ENCODE measurements at regions not wholly inside any gene's neighbourhood (a gene's known extent, or its start where the extent isn't known, plus 50 kb on each side); places are given as distances from the start of the nearest gene placed in this dataset.

GRCh38 chr12:93039930-93040329, 110.8 kb upstream of the EEA1 start:
- DNase-seq (ENCODE audit: low read depth in 1 of 2, low spot score in 1 of 2) = no peak
- in situ Hi-C loops (cut with HindIII; ENCODE audit: low pct_unique_long_range_greater_than_20kb, low sequenced_read_pairs) = no loop called here
- no peak for TF ChIP-seq JUND (IDR thresholded peaks at IDR 0.05; ENCODE audit: low read depth)

GRCh38 chr12:93040367-93040766, 111.3 kb upstream of the EEA1 start:
- in situ Hi-C loops (cut with HindIII; ENCODE audit: low pct_unique_long_range_greater_than_20kb, low sequenced_read_pairs) = no loop called here
- DNase-seq (ENCODE audit: low read depth in 1 of 2, low spot score in 1 of 2) = no peak
- no peak for TF ChIP-seq JUND (IDR thresholded peaks at IDR 0.05; ENCODE audit: low read depth)

GRCh38 chr12:93041416-93041815, 112.3 kb upstream of the EEA1 start:
- no peak for DNase-seq (ENCODE audit: low read depth in 1 of 2, low spot score in 1 of 2)
- in situ Hi-C loops (cut with HindIII; ENCODE audit: low pct_unique_long_range_greater_than_20kb, low sequenced_read_pairs) = no loop called here
- TF ChIP-seq JUND (IDR thresholded peaks at IDR 0.05; ENCODE audit: low read depth) = no peak

GRCh38 chr12:93042283-93042682, 113.2 kb upstream of the EEA1 start:
- no peak for DNase-seq (ENCODE audit: low read depth in 1 of 2, low spot score in 1 of 2)
- in situ Hi-C loops (cut with HindIII; ENCODE audit: low pct_unique_long_range_greater_than_20kb, low sequenced_read_pairs) = no loop called here
- TF ChIP-seq JUND (IDR thresholded peaks at IDR 0.05; ENCODE audit: low read depth) = no peak

- in situ Hi-C loops (cut with HindIII; ENCODE audit: low pct_unique_long_range_greater_than_20kb, low sequenced_read_pairs) = no loop called here
- TF ChIP-seq JUND (IDR thresholded peaks at IDR 0.05; ENCODE audit: low read depth) = no peak
- DNase-seq (ENCODE audit: low read depth in 1 of 2, low spot score in 1 of 2) = no peak
Observed at GRCh38 chr12:93042684-93043083, 113.6 kb upstream of the EEA1 start.

GRCh38 chr12:93043192-93043876, 114.2 kb upstream of the EEA1 start:
- in situ Hi-C loops (cut with HindIII; ENCODE audit: low pct_unique_long_range_greater_than_20kb, low sequenced_read_pairs) = no loop called here
- no peak for DNase-seq (ENCODE audit: low read depth in 1 of 2, low spot score in 1 of 2)
- TF ChIP-seq JUND (IDR thresholded peaks at IDR 0.05; ENCODE audit: low read depth) = no peak

GRCh38 chr12:93043877-93044209, 114.7 kb upstream of the EEA1 start:
- in situ Hi-C loops (cut with HindIII; ENCODE audit: low pct_unique_long_range_greater_than_20kb, low sequenced_read_pairs) = no loop called here
- DNase-seq (ENCODE audit: low read depth in 1 of 2, low spot score in 1 of 2) = no peak
- TF ChIP-seq JUND (IDR thresholded peaks at IDR 0.05; ENCODE audit: low read depth) = no peak

- no peak for TF ChIP-seq JUND (IDR thresholded peaks at IDR 0.05; ENCODE audit: low read depth)
- in situ Hi-C loops (cut with HindIII; ENCODE audit: low pct_unique_long_range_greater_than_20kb, low sequenced_read_pairs) = no loop called here
- no peak for DNase-seq (ENCODE audit: low read depth in 1 of 2, low spot score in 1 of 2)
Observed at GRCh38 chr12:93047118-93047517, 118.0 kb upstream of the EEA1 start.

GRCh38 chr12:93048656-93049055, 119.6 kb upstream of the EEA1 start:
- in situ Hi-C loops (cut with HindIII; ENCODE audit: low pct_unique_long_range_greater_than_20kb, low sequenced_read_pairs) = no loop called here
- no peak for TF ChIP-seq JUND (IDR thresholded peaks at IDR 0.05; ENCODE audit: low read depth)
- DNase-seq (ENCODE audit: low read depth in 1 of 2, low spot score in 1 of 2) = no peak

- TF ChIP-seq JUND (IDR thresholded peaks at IDR 0.05; ENCODE audit: low read depth) = no peak
- in situ Hi-C loops (cut with HindIII; ENCODE audit: low pct_unique_long_range_greater_than_20kb, low sequenced_read_pairs) = no loop called here
- DNase-seq (ENCODE audit: low read depth in 1 of 2, low spot score in 1 of 2) = no peak
Observed at GRCh38 chr12:93050026-93050747, 121.1 kb upstream of the EEA1 start.

- in situ Hi-C loops (cut with HindIII; ENCODE audit: low pct_unique_long_range_greater_than_20kb, low sequenced_read_pairs) = no loop called here
- DNase-seq (ENCODE audit: low read depth in 1 of 2, low spot score in 1 of 2) = no peak
- TF ChIP-seq JUND (IDR thresholded peaks at IDR 0.05; ENCODE audit: low read depth) = no peak
Observed at GRCh38 chr12:93050748-93051081, 121.6 kb upstream of the EEA1 start.

GRCh38 chr12:93054021-93054420, 124.9 kb upstream of the EEA1 start:
- in situ Hi-C loops (cut with HindIII; ENCODE audit: low pct_unique_long_range_greater_than_20kb, low sequenced_read_pairs) = no loop called here
- TF ChIP-seq JUND (IDR thresholded peaks at IDR 0.05; ENCODE audit: low read depth) = no peak

GRCh38 chr12:93055221-93055620, 126.1 kb upstream of the EEA1 start:
- DNase-seq (ENCODE audit: low read depth in 1 of 2, low spot score in 1 of 2) = no peak
- in situ Hi-C loops (cut with HindIII; ENCODE audit: low pct_unique_long_range_greater_than_20kb, low sequenced_read_pairs) = no loop called here
- TF ChIP-seq JUND (IDR thresholded peaks at IDR 0.05; ENCODE audit: low read depth) = no peak

More at GRCh38 chr12:93054021-93054420, 124.9 kb upstream of the EEA1 start:
- DNase-seq (ENCODE audit: low read depth in 1 of 2, low spot score in 1 of 2) = no peak

All from T47D (cell line).